ENCODE measurements at regions not wholly inside any gene's neighbourhood (a gene's known extent, or its start where the extent isn't known, plus 50 kb on each side); places are given as distances from the start of the nearest gene placed in this dataset.

DNA sequence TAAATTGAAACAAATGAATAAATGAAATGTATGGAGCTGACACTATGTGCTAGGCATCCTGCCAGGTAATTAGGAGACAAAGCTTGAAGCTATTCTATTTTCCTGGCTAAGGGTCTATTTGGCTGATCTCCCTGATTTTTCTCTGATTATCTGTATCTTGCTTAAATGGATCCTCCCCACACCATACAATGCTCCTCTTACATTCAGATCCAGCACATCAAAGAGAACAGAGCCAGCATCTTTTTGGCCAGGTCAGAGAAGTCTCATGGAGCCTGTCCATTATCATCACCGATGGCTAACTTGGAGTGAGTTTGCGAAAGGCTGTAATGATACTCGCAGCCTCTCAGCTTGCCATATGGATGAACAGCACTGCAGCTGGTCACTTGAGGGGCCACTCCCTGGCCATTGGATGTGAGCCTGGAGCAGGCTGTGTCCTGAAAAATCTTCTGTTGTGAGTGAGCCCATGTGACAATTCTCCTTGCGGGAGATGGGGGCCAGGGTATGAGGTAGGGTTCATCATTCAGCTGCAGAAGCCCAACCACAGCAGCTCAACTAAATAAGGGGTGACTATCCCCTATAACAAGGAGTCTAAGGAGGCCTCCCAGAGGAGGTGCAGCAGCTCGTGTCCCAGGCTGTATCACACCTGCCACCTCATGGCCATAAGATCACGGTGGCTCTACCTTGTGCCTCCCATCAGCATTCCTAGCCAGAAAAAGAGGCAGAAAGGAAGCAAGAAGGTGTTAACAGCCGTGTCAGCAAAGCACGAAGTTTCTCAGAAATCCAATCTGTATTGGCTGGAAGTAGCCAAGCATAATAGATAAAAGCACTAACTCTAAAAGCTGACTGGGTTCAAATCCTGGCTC lies 69.3 kb upstream of the ST8SIA2 start:
- BruUV-seq (replicated peaks), result no TSS peak
- Histone ChIP-seq H3K4me1 (ENCODE audit: control insufficient read depth in 1 of 2, insufficient read depth in 2 of 2, low read length in 2 of 2) (no peaks in the 10 kb centered on the region), H3K27me3 (ENCODE audit: insufficient read depth, low read length) (peaks cover 43% of the 10 kb centered on the region), H3K27ac (ENCODE audit: low read depth, low read length) (no peak overlapping the region), H3K9me3 (ENCODE audit: control insufficient read depth in 1 of 2, insufficient read depth in 1 of 2, low read depth in 1 of 2, low read length in 2 of 2) (no peaks in the 10 kb centered on the region), H3K79me2 (ENCODE audit: insufficient read depth, low read length) (no peaks in the 10 kb centered on the region), H3K9me2 (ENCODE audit: insufficient read depth) (no peaks in the 10 kb centered on the region), H3K4me2 (ENCODE audit: low read length) (no peak overlapping the region), H4K20me1 (ENCODE audit: insufficient read depth) (no peaks in the 10 kb centered on the region), H3K4me3 (replicated peaks in 1 of 2; ENCODE audit: low read depth in 1 of 2, low read length in 2 of 2) (no peak overlapping the region), H3K9ac (ENCODE audit: low read length) (no peak overlapping the region), H2AFZ (ENCODE audit: low read depth, low read length, poor library complexity, severe bottlenecking) (no peak overlapping the region), H3K36me3 (ENCODE audit: control insufficient read depth in 1 of 2, insufficient read depth in 2 of 2, low read length in 2 of 2) (no peaks in the 10 kb centered on the region)
- DNase-seq (ENCODE audit: low read depth, low spot score) (no peak), ATAC-seq (no peak)
- ChIA-PET POLR2A (no interaction called here), CTCF (interaction anchor here (0.6 kb wide), 1 partner anchor 75 kb away, joined by 4 read pairs; no protein-coding TSS in a partner anchor), RAD21 (ENCODE audit: low non-redundant PET in 1 of 2, low total read pairs in 2 of 2, uncharacterized antibody in 2 of 2, unreplicated experiment in 2 of 2) (no interaction called here)
- intact Hi-C loops (cut with micrococcal nuclease), result no loop called here
- no peak for TF ChIP-seq ELF1 (IDR thresholded peaks at IDR 0.05; ENCODE audit: borderline replicate concordance, low read depth)

DNA sequence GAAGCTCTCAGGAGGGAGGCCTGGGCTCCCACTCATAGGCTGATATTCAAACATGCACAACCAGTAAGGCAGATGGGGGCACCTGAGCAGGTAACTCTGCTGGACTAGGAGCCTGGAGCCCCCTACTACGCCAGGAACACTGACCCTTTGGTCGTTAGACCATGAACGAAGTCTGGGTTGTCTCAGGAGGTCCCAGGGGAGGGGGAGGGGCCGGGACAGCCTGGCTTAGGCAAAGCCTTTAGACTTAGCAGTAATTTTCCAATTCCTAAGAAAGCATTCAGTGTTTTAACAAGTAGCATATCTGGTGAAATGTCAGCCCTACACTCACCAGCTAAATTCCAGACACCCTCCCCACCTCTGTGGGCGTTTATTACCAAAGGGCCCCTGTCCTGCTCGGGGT lies 67.4 kb upstream of the ST8SIA2 start:
- Histone ChIP-seq H3K36me3 (ENCODE audit: control insufficient read depth in 1 of 2, insufficient read depth in 2 of 2, low read length in 2 of 2) (no peaks in the 10 kb centered on the region), H3K9me2 (ENCODE audit: insufficient read depth) (no peaks in the 10 kb centered on the region), H4K20me1 (ENCODE audit: insufficient read depth) (no peaks in the 10 kb centered on the region), H3K4me3 (replicated peaks in 1 of 2; ENCODE audit: low read depth in 1 of 2, low read length in 2 of 2) (no peak overlapping the region), H3K9me3 (ENCODE audit: control insufficient read depth in 1 of 2, insufficient read depth in 1 of 2, low read depth in 1 of 2, low read length in 2 of 2) (no peaks in the 10 kb centered on the region), H2AFZ (ENCODE audit: low read depth, low read length, poor library complexity, severe bottlenecking) (no peak overlapping the region), H3K27ac (ENCODE audit: low read depth, low read length) (no peak overlapping the region), H3K27me3 (ENCODE audit: insufficient read depth, low read length) (peaks cover 26% of the 10 kb centered on the region), H3K4me1 (ENCODE audit: control insufficient read depth in 1 of 2, insufficient read depth in 2 of 2, low read length in 2 of 2) (no peaks in the 10 kb centered on the region), H3K79me2 (ENCODE audit: insufficient read depth, low read length) (no peaks in the 10 kb centered on the region), H3K9ac (ENCODE audit: low read length) (no peak overlapping the region), H3K4me2 (ENCODE audit: low read length) (no peak overlapping the region)
- intact Hi-C loops (cut with micrococcal nuclease), result no loop called here
- ChIA-PET CTCF (no interaction called here), RAD21 (ENCODE audit: low non-redundant PET in 1 of 2, low total read pairs in 2 of 2, uncharacterized antibody in 2 of 2, unreplicated experiment in 2 of 2) (no interaction called here), POLR2A (no interaction called here)
- DNase-seq (ENCODE audit: low read depth, low spot score) (no peak), ATAC-seq (no peak)
- no TSS peak for BruUV-seq (replicated peaks)
- TF ChIP-seq SRF (IDR thresholded peaks at IDR 0.05; ENCODE audit: low read depth) (no peak), RAD21 (IDR thresholded peaks at IDR 0.05; ENCODE audit: low read depth) (no peak), ZFX (IDR thresholded peaks at IDR 0.05) (no peak), SIN3A (IDR thresholded peaks at IDR 0.05; ENCODE audit: low read depth) (no peak), POLR2AphosphoS5 (IDR thresholded peaks at IDR 0.05; ENCODE audit: low read depth, low read length) (no peak), YY1 (IDR thresholded peaks at IDR 0.05; ENCODE audit: extremely low read depth, insufficient replicate concordance, low read depth, low read length) (no peak), EGR1 (IDR thresholded peaks at IDR 0.05; ENCODE audit: low read depth) (no peak), POLR2A (IDR thresholded peaks at IDR 0.05; ENCODE audit: borderline replicate concordance, extremely low read depth, insufficient read depth, insufficient read length) (no peak), EZH2 (IDR thresholded peaks at IDR 0.05) (no peak), TCF7L2 (IDR thresholded peaks at IDR 0.05; ENCODE audit: borderline replicate concordance, extremely low read depth, insufficient read depth, insufficient read length) (no peak), JUND (IDR thresholded peaks at IDR 0.05) (no peak), ELF1 (IDR thresholded peaks at IDR 0.05; ENCODE audit: borderline replicate concordance, low read depth) (no peak), CEBPB (IDR thresholded peaks at IDR 0.05; ENCODE audit: low read depth) (no peak)
- TF ChIP-seq, protein P1, sequence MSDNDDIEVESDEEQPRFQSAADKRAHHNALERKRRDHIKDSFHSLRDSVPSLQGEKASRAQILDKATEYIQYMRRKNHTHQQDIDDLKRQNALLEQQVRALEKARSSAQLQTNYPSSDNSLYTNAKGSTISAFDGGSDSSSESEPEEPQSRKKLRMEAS (IDR thresholded peaks at IDR 0.05), result no peak
- TF ChIP-seq, protein P2, sequence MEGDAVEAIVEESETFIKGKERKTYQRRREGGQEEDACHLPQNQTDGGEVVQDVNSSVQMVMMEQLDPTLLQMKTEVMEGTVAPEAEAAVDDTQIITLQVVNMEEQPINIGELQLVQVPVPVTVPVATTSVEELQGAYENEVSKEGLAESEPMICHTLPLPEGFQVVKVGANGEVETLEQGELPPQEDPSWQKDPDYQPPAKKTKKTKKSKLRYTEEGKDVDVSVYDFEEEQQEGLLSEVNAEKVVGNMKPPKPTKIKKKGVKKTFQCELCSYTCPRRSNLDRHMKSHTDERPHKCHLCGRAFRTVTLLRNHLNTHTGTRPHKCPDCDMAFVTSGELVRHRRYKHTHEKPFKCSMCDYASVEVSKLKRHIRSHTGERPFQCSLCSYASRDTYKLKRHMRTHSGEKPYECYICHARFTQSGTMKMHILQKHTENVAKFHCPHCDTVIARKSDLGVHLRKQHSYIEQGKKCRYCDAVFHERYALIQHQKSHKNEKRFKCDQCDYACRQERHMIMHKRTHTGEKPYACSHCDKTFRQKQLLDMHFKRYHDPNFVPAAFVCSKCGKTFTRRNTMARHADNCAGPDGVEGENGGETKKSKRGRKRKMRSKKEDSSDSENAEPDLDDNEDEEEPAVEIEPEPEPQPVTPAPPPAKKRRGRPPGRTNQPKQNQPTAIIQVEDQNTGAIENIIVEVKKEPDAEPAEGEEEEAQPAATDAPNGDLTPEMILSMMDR (IDR thresholded peaks at IDR 0.05 in 2 of 3, conservative IDR thresholded peaks at IDR 0.05 in 1 of 3; ENCODE audit: borderline replicate concordance in 1 of 3, insufficient read depth in 1 of 3, low read depth in 2 of 3, low read length in 2 of 3), result no peak
- TF ChIP-seq, protein P3, sequence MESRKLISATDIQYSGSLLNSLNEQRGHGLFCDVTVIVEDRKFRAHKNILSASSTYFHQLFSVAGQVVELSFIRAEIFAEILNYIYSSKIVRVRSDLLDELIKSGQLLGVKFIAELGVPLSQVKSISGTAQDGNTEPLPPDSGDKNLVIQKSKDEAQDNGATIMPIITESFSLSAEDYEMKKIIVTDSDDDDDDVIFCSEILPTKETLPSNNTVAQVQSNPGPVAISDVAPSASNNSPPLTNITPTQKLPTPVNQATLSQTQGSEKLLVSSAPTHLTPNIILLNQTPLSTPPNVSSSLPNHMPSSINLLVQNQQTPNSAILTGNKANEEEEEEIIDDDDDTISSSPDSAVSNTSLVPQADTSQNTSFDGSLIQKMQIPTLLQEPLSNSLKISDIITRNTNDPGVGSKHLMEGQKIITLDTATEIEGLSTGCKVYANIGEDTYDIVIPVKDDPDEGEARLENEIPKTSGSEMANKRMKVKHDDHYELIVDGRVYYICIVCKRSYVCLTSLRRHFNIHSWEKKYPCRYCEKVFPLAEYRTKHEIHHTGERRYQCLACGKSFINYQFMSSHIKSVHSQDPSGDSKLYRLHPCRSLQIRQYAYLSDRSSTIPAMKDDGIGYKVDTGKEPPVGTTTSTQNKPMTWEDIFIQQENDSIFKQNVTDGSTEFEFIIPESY (IDR thresholded peaks at IDR 0.05; ENCODE audit: extremely low read depth, insufficient replicate concordance, low read length), result no peak

Data from HCT116 (cell line).